ENCODE measurements at regions not wholly inside any gene's neighbourhood (a gene's known extent, or its start where the extent isn't known, plus 50 kb on each side); places are given as distances from the start of the nearest gene placed in this dataset.
A peak's percentile ranks its signal among the peaks of the same experiment; 100 is the strongest.

- DNase-seq (ENCODE audit: insufficient read length, low spot score, missing footprints): no peak
- Histone ChIP-seq H3K4me2 (ENCODE audit: insufficient read depth, low read length) (no peak overlapping the region), H3K79me2 (ENCODE audit: insufficient read depth, low read length) (no peaks in the 10 kb centered on the region), H3K4me3 (ENCODE audit: insufficient read depth, low read length) (no peak overlapping the region), H2AFZ (ENCODE audit: low read length) (no peak overlapping the region), H3K4me1 (ENCODE audit: insufficient read depth, low read length) (peaks cover 6% of the 10 kb centered on the region), H3K9me3 (ENCODE audit: low read depth, low read length) (no peaks in the 10 kb centered on the region), H3K36me3 (ENCODE audit: insufficient read depth, low read length) (no peaks in the 10 kb centered on the region), H3K27ac (ENCODE audit: low read depth, low read length) (no peak overlapping the region), H4K20me1 (ENCODE audit: insufficient read depth, low read length) (no peaks in the 10 kb centered on the region), H3K27me3 (ENCODE audit: insufficient read depth, low read length) (peaks cover 18% of the 10 kb centered on the region)
- TF ChIP-seq, protein P1, sequence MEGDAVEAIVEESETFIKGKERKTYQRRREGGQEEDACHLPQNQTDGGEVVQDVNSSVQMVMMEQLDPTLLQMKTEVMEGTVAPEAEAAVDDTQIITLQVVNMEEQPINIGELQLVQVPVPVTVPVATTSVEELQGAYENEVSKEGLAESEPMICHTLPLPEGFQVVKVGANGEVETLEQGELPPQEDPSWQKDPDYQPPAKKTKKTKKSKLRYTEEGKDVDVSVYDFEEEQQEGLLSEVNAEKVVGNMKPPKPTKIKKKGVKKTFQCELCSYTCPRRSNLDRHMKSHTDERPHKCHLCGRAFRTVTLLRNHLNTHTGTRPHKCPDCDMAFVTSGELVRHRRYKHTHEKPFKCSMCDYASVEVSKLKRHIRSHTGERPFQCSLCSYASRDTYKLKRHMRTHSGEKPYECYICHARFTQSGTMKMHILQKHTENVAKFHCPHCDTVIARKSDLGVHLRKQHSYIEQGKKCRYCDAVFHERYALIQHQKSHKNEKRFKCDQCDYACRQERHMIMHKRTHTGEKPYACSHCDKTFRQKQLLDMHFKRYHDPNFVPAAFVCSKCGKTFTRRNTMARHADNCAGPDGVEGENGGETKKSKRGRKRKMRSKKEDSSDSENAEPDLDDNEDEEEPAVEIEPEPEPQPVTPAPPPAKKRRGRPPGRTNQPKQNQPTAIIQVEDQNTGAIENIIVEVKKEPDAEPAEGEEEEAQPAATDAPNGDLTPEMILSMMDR (IDR thresholded peaks at IDR 0.05; ENCODE audit: extremely low read depth, low read depth, low read length): no peak
Measured at GRCh38 chr11:112471731-112472130, 211.1 kb upstream of the PLET1 start.

- TF ChIP-seq, protein P1 (IDR thresholded peaks at IDR 0.05; ENCODE audit: extremely low read depth, low read depth, low read length): no peak
Measured at GRCh38 chr11:112477152-112477551, 216.5 kb upstream of the PLET1 start.

GRCh38 chr11:112477581-112478317 is 217.1 kb upstream of the PLET1 start:
- peaks cover 17% of the 10 kb centered on the region for H3K27me3 ChIP-seq (ENCODE audit: insufficient read depth, low read length)
- TF ChIP-seq, protein P1 (IDR thresholded peaks at IDR 0.05; ENCODE audit: extremely low read depth, low read depth, low read length): no peak
- H3K4me1 ChIP-seq (ENCODE audit: insufficient read depth, low read length): no peaks in the 10 kb centered on the region
- H3K4me2 ChIP-seq (ENCODE audit: insufficient read depth, low read length): no peak overlapping the region
- no peaks in the 10 kb centered on the region for H3K9me3 ChIP-seq (ENCODE audit: low read depth, low read length)
- no peaks in the 10 kb centered on the region for H4K20me1 ChIP-seq (ENCODE audit: insufficient read depth, low read length)
- no peaks in the 10 kb centered on the region for H3K36me3 ChIP-seq (ENCODE audit: insufficient read depth, low read length)
- DNase-seq (ENCODE audit: insufficient read length, low spot score, missing footprints): no peak
- H3K4me3 ChIP-seq (ENCODE audit: insufficient read depth, low read length): no peak overlapping the region
- no peak overlapping the region for H3K27ac ChIP-seq (ENCODE audit: low read depth, low read length)
- H3K79me2 ChIP-seq (ENCODE audit: insufficient read depth, low read length): no peaks in the 10 kb centered on the region
- no peak overlapping the region for H2AFZ ChIP-seq (ENCODE audit: low read length)

More at GRCh38 chr11:112477152-112477551, 216.5 kb upstream of the PLET1 start:
- peaks cover 18% of the 10 kb centered on the region for H3K27me3 ChIP-seq (ENCODE audit: insufficient read depth, low read length)
- H3K4me3 ChIP-seq (ENCODE audit: insufficient read depth, low read length): no peak overlapping the region
- H3K9me3 ChIP-seq (ENCODE audit: low read depth, low read length): no peaks in the 10 kb centered on the region
- H2AFZ ChIP-seq (ENCODE audit: low read length): no peak overlapping the region
- H3K79me2 ChIP-seq (ENCODE audit: insufficient read depth, low read length): no peaks in the 10 kb centered on the region
- no peaks in the 10 kb centered on the region for H4K20me1 ChIP-seq (ENCODE audit: insufficient read depth, low read length)
- H3K4me1 ChIP-seq (ENCODE audit: insufficient read depth, low read length): no peaks in the 10 kb centered on the region
- no peak overlapping the region for H3K4me2 ChIP-seq (ENCODE audit: insufficient read depth, low read length)
- H3K27ac ChIP-seq (ENCODE audit: low read depth, low read length): no peak overlapping the region
- DNase-seq (ENCODE audit: insufficient read length, low spot score, missing footprints): no peak
- H3K36me3 ChIP-seq (ENCODE audit: insufficient read depth, low read length): no peaks in the 10 kb centered on the region

- H3K4me3 ChIP-seq (ENCODE audit: insufficient read depth, low read length): no peak overlapping the region
- peaks cover 12% of the 10 kb centered on the region for H3K27me3 ChIP-seq (ENCODE audit: insufficient read depth, low read length)
Measured at GRCh38 chr11:112478806-112479205, 218.1 kb upstream of the PLET1 start.

More at GRCh38 chr11:112478806-112479205, 218.1 kb upstream of the PLET1 start:
- Histone ChIP-seq H3K4me1 (ENCODE audit: insufficient read depth, low read length) (no peaks in the 10 kb centered on the region), H3K9me3 (ENCODE audit: low read depth, low read length) (no peaks in the 10 kb centered on the region), H4K20me1 (ENCODE audit: insufficient read depth, low read length) (no peaks in the 10 kb centered on the region), H2AFZ (ENCODE audit: low read length) (no peak overlapping the region), H3K36me3 (ENCODE audit: insufficient read depth, low read length) (no peaks in the 10 kb centered on the region), H3K4me2 (ENCODE audit: insufficient read depth, low read length) (no peak overlapping the region), H3K79me2 (ENCODE audit: insufficient read depth, low read length) (no peaks in the 10 kb centered on the region), H3K27ac (ENCODE audit: low read depth, low read length) (no peak overlapping the region)
- peak; percentile 31 for DNase-seq (ENCODE audit: insufficient read length, low spot score, missing footprints)
- TF ChIP-seq, protein P1 (IDR thresholded peaks at IDR 0.05; ENCODE audit: extremely low read depth, low read depth, low read length): no peak

All from osteoblast (primary cell).